ENCODE measurements at regions not wholly inside any gene's neighbourhood (a gene's known extent, or its start where the extent isn't known, plus 50 kb on each side); places are given as distances from the start of the nearest gene placed in this dataset.
"Not testable (repeated sequence)": the region's sequence is repeated elsewhere in the genome, so short reads cannot be mapped to it uniquely, and the experiment has no call there.

DNA sequence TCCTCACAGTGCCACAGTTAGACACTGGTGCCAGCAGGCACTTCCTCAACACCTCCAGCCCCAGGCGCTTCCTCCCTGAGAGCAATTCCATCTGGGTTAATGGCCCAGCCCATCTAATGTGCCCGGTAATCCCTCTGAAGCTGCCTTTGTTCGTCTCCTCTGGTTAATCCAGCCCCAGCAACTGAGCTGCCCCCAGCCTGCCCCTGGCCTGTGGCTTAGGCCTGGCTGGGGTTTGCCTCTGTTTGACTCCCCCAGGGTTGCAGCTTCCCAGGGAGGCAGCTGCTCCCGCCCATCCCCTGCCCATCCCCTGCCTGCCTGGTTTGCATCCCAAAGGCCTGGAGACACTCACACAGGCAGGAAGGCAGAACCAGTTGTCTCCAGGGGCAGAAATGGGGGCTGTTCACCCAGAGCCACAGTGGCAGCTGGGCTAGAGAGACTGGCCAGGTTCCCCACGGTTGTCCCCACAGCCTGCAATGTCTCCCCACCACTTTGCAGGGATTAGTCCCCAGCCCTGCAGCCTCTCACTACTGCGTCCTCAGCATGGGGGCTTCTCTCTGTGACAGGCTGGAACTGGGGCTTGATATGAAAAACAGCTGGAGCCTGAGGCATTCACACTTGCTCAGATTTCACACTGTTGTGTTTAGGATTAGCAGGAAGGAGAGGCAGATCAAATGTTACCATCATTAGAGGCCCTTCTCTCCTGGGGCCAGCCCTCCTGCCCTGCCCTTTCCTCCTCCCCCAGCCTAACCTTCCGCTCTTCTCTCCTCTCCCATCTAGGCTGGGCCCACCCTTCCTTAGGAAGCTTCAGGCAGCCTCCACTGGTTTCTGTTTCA is 120.2 kb downstream of the TLR5 start:
- DNase-seq (ENCODE audit: low spot score): no peak

DNA sequence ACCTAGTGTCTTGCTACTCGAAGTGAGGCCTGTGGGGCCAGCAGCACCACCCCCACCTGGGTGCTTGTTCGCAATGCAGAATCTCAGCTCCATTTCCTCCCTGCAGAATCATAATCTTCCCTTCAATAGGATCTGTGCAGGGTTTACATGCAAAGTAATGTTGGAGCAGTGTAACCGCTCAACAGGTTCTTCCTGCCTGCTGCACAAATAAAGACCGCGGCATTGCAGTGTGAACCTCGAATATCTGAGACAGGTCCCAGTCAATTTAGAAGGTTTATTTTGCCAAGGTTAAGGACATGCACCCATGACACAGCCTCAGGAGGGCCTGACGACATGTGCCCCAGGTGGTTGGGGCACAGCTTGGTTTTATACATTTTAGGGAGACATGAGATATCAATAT is 119.2 kb downstream of the TLR5 start:
- DNase-seq (ENCODE audit: low spot score): no peak

DNA sequence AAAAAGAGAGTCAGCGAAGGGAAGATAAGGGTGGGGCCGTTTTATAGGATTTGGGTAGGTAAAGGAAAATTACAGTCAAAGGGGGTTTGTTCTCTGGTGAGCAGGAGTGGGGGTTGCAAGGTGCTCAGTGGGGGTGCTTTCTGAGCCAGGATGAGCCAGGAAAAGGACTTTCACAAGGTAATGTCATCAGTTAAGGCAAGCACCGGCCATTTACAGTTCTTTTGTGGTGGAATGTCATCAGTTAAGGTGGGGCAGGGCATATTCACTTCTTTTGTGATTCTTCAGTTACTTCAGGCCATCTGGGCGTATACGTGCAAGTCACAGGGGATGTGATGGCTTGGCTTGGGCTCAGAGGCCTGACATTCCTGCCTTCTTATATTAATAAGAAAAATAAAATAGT is 118.6 kb downstream of the TLR5 start:
- not testable (repeated sequence) for DNase-seq (ENCODE audit: low spot score)

DNA sequence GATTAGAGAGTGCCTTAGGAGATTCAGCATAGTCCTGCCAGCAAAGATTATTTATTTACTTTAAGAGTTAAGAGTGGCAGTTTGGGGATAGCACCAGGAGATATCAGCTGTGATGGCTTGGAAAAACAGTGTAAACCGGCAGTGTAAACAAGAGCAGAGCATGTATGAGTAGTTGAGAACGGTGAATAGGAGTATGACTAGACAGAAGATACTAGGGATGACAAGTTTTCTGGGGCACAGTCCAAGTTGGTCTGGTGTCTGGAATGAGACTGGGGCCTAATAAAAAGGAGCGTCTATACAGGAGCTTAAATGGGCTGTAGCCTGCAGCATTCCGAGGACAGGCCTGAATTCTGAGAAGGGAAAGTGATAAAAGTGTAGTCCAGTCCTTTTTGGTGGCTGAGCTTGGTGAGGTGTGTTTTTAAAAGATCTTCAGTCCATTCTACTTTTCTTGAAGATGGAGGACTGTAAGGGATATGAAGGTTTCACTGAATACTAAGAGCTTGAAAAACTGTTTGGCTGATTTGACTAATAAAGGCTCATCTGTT is 117.8 kb downstream of the TLR5 start:
- not testable (repeated sequence) for DNase-seq (ENCODE audit: low spot score)

DNA sequence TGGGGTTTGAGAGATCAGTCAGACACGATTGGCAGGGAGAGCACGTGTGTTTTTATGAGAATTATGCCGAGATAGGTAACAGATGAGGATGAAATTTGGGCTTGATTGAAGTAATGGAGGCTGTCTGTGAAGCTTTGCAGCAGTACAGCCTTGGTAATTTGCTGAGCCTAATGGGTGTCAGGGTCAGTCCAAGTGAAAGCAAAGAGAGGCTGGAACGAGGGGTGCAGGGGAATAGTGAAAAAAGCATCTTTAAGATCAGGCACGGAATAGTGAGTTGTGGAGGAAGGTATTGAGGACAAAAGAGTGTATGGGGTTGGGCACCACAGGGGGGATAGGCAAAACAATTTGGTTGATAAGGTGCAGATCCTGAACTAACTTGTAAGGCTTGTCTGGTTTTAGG is 116.4 kb downstream of the TLR5 start:
- DNase-seq (ENCODE audit: low spot score): not testable (repeated sequence)

DNA sequence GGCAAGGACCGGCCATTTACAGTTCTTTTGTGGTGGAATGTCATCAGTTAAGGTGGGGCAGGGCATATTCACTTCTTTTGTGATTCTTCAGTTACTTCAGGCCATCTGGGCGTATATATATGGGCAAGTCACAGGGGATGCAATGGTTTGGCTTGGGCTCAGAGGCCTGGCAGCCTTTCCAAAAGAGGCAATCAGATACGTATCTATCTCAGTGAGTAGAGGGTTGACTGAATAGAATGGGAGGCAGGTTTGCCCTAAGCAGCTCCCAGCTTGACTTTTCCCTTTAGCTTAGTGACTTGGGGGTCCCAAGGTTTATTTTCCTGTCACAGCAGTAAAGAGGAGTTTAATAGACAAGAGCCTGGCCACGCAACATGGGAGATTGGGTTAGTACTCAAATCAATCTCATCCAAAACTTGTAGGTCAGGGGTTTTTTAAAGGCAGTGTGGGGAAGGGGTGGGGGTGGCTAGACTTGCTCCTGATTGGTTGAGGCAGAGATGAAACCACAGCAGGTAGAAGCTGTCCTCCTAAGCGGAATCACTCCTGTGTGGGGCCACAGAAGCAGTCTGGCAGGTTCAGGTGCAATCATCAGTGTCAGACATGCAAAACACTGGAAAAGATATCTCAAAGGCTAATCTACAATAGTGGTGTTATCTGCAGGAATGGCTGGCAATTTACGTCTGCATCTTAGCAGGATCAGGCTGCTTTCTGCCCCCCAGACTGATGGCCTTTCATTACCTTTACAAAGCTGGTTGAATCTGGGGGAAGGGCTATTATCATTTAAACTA is 112.9 kb downstream of the TLR5 start:
- no peak for DNase-seq (ENCODE audit: low spot score)

DNA sequence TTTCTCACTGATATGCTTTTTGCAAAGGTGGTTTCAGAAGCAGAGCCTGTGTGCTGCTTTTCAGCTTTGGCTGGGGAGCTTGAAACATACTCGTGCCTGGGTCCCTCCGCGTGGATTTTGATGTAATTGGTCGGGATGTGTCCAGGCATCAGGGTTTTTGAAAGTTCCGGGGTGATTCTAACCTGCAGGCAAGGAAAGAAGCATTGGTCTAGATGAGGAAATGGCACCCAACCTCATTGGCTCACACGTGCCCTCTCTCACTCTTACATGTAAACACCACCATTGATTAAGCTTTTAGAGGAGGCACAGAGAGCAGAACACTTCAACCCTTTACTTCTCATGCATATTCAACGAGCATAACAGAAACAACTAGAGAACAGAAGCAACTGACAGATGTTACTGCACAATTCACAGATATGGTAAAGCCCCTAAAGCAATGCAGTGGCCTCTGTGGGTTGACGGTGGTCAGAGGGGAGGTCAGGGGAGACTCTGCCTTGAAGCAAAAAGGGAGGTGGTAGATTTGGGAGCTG is 112.1 kb downstream of the TLR5 start:
- DNase-seq (ENCODE audit: low spot score): no peak

DNA sequence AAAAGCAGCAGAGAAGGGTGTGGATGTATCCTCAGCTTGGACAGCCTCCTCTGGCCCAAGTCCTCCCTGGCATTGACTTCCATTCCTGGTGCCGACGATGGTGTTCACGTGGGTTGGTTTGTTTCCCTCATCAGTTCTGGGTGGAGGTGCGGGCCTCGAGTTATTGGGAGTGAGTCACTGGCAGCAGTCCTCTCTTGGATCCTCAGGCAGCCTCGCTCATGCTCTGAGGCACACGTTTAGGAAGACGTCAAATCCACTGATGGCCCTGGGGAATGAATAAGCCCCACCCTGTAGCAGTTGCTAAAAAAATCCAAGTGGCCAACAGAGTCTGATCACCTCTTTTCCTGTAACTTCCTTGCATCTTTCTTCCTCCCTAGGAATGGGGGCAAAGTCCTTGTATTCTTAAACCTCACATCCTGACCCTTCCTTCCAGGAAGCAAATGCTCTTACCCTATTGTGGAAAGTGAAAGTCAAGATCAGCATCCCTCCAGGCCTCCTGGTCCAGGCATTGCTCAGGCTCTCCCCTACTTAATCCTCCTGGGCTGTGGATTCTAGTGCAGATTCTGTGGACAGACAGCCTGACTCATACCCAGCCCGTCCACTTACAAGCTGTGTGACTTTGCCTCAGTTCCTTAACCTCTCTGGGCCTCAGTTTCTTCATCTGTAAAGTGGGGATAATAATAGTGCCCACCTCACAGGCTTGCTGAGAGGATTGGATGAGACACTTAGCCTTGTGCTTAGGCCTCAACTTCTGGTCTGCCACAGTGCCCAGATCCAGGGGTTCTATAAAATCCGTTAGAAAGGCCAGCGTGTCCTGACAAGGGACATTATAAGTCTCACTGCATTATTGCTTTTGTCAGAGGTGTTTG is 111.1 kb downstream of the TLR5 start:
- peak; percentile 64 for DNase-seq (ENCODE audit: low spot score)

DNA sequence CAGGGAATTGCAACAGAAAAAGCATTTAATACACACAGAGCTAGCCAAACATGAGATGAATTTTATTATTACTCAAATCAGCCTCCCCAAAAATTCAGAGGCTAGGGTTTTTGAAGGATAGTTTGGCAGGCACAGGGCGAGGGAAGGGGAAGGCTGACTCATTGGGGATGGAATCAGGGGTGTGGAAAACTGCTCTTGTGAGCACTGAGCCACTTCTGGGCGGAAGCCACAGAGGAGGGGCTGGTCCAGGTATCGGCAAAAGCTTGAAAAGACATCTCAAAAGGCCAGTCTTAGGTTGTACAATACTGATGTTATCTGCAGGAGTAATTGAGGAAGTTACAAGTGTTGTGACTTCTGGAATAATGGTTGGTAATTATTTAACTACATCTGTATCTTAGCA is 109.4 kb downstream of the TLR5 start:
- no peak for DNase-seq (ENCODE audit: low spot score)

DNA sequence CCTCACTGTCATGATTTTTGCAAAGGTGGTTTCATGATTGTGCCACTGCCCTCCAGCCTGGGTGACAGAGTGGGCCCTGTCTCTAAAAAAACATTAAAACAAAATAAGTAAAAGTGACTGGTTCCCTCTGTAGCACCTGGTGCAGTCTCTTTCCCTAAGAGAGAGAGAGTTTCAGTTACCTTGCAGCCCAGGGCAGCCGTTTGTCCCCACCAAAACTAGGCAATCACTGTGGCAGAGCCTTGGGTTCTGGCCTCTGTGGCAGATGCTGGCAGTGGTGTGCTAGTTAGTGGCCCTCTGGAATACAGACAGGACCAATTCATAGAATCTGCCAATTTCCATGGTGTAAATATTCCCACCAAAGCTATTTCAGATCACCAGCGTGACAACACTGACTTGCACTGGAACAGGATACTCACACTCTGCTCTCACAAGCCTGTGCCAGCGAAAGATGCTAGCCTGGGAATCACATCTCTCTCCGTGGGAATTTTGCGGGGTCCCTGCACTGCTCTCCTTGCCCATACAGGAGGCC is 108.7 kb downstream of the TLR5 start:
- DNase-seq (ENCODE audit: low spot score): no peak

DNA sequence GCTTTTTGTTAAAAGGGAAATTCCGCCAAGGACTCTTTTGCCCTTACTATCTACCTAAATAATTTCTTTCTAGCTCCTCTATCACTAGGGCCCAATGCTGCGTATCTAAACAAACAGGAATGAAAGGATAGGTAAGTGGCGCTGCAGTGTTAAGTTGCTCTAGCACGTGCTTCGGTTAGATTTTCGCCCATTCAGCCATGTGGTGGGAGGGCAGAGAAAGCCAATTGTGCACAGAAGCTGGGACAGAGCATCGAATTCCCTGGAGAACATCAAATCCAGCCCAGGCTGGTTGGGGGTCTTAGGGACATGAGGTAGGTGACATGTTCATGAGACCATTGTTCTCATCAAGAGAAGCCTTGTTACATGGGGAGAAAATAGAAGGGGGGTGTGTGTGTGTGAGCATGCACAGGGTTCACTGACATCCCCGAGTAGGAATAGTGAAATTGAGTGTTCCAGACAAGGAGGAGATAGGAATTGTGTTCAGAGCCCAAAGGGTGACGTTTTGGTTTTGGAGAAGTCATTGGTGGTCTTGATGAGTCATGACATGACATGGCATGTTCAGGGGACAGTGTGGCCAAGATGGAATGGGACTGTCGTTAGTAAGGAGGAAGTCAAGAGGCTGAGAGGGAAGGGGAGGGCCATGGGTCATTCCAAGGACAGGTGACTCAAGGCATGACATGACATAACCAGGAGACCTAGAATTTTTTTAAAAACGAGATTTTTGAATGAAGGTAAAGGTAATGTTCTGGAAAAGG is 107.1 kb downstream of the TLR5 start:
- no peak for DNase-seq (ENCODE audit: low spot score)

DNA sequence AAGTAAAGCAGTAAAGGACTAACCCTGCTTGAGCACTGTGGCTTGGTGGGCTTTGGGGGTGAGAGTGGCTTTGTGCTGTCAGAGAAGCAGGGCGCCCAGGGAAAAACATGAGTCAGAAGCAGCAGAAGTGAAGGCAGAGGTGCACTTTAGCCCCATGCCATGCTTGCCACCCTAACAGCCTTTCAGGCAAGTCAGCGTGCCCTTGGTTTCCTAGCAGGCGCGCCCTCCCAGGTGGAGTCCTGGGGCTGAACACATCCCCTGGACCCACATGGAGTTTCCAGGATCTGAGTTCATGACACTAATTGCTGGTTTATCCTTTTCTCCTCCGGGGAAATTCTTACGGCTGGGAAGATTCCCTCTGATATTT is 106.6 kb downstream of the TLR5 start:
- DNase-seq (ENCODE audit: low spot score): no peak

DNA sequence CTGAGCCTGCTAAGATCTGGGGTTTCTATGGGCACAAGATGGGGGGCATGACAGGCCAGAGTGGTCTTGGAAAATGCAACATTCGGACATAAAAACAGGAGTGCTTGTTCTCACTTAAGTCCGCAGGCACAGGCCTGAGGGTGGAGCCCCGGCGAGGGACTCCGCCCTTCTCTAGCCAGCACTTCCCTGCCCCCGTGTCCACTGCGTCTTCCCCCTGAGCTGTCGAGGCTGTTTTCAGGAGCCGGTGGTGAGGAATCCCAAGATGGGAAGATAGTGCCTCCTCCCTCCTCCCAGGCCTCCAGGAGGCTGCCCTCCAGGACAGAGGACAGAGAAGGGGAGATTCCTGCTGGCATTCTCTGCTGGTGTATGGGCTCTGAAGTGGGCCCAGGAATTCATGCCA is 105.2 kb downstream of the TLR5 start:
- DNase-seq (ENCODE audit: low spot score): no peak

DNA sequence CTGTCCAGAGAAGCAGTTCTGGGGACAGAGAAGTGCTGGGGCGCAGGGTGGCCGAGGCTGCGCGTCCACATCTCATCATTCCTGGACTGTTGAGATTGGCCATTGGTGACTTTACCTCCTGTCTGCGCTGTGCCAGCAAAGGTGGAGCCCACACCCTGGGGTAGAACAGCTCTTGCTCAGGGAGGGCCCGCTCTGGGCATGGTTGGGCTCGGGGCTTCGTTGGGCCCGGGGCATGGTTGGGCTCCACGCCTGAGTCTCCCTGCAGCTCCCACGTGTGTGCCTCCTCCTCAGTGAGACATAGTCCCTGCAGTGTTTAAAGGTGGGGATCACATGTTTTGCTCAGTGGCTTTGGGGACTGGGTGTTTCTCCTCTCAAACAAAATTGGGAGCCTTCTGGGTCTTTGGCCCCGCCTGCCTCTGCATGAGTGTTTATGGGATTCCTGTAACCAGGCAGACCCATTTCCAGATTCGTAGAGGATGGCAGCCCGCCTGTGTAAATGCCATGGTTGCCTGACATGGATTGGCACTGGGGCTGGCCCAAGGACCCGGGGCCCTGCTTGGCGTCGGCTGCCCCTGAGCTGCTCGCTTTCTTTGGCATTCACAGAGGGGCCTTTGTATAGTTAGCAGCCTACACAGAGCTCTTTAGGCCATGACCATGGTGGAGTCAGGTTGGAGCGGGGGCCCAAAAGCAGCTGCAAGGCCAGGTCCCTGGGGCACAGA is 104.6 kb downstream of the TLR5 start:
- no peak for DNase-seq (ENCODE audit: low spot score)

DNA sequence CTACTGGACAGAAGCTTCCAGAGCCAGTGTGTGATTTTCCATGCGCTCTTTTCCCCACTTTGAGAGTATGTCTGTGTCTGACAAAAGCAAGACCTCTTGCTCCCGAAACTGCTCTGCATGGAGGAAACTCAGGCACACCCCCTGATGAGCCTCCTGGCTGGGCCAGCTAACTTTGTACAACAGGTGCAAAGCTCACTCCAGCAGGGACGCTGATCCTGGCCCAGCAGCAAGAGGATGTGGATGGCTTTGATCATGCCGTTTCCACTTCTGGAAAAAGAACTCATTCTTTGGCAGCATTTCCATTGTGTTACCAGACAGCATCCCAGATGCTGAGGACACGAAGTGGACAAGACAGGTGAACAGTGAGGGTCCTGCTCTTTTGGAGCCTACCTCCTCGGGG is 103.1 kb downstream of the TLR5 start:
- no peak for DNase-seq (ENCODE audit: low spot score)

DNA sequence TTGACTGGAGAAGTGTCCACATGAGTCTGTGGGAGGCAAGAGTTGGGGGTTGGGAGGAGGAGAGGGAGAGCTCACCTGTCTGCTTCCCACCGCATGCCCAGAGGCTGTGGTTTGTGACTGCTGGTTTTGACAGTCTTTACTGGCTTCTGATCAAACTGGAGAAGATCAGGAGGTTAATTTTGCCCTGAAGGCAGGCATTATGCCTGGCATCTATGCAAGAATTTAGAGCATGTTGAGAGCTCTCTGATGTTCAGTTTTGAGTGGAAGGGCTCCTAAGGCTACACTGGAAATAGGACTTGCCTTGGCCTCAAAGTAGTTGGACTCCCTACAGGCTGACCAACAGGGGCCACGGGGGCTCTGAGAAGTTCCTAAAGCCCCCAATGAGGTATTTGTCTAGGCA is 101.6 kb downstream of the TLR5 start:
- no peak for DNase-seq (ENCODE audit: low spot score)

DNA sequence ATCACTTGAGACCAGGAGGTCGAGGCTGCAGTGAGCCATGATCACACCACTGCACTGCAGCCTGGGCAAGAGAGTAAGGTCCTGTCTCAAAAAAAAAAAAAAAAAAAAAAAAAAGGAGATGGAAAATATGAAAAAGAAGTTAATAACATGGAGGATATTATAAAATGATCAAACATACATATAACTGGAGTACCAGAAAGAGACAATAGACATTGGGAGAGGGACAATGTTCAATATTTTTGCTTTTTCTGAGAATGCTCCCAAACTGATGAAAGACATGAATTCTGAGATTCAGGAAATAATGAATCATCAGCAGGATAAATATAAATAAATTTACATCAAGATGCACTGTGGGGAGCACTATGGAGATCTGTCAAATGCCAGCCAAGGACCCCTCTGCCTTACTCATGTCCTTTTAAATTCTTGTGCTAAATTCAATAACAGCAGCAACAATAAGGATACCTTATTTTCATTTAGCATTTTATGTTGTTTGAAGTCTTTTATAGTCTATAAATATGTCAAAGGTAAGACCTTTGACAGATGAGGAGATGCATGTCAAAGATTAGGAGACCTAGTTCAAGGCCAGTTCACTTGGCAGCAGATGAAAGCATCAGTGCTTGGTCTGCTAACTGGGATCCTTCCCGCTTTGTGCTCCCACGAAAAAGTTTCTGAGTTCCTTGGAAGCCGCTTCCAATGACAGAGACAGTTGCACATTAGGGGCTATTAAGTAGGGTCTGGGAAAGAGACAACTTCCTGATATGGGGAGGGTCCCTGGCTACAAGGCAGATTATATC is 97.7 kb downstream of the TLR5 start:
- DNase-seq (ENCODE audit: low spot score): no peak

DNA sequence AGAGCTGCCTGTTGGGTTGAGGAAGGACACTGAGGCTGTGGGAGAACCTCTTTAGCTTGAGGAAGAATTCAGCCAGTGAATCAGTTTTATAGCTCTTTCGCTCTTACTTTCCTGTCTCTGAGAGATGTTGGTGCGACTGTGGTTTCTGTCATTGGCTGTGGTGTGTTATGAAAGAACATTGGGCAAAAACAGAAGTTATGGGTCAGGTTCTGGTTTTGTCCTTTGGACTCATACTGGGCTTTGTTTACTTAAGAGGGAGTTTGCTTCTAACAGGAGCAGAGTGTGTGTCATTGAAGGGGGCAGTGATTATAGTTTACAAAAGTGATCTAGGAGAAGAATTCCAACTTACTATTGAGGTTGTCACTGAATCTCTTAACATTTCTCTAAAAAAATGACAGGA is 97.0 kb downstream of the TLR5 start:
- no peak for DNase-seq (ENCODE audit: low spot score)

DNA sequence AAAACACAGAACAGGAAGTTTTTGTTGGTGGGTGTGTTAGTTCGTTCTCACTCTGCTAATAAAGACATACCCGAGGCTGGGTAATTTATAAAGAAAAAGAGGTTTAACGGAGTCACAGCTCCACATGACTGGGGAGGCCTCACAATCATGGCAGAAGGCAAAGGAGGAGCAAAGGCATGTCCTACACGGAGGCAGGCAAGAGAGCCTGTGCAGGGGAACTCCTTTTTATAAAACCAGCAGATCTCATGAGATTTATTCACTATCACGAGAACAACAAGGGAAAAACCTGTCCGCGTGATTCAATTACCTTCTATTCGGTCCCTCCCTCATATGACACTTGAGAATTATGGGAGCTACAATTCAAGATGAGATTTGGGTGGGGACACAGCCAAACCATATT is 96.6 kb downstream of the TLR5 start:
- not testable (repeated sequence) for DNase-seq (ENCODE audit: low spot score)

DNA sequence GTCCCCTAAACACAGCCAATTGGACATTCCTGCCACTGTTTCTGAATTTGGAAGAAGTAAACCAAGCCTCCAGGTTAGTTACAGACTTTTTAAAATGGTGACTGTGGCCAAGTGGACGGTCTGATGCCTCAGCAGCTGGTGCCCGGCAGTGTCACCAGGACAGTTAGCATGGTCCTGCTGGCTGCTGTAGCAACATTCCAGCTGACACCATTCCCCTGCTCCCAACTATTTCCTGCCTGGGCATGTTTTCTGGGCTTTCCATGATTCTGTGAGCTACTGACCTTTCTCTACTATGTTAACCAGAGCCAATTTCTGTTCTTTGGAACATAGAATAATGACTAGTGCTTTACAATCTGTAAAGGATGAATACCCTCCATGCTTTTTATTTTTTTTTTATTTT is 95.0 kb downstream of the TLR5 start:
- DNase-seq (ENCODE audit: low spot score): no peak
